ENCODE measurements at regions not wholly inside any gene's neighbourhood (a gene's known extent, or its start where the extent isn't known, plus 50 kb on each side); places are given as distances from the start of the nearest gene placed in this dataset.
"Not testable (repeated sequence)": the region's sequence is repeated elsewhere in the genome, so short reads cannot be mapped to it uniquely, and the experiment has no call there.

DNA sequence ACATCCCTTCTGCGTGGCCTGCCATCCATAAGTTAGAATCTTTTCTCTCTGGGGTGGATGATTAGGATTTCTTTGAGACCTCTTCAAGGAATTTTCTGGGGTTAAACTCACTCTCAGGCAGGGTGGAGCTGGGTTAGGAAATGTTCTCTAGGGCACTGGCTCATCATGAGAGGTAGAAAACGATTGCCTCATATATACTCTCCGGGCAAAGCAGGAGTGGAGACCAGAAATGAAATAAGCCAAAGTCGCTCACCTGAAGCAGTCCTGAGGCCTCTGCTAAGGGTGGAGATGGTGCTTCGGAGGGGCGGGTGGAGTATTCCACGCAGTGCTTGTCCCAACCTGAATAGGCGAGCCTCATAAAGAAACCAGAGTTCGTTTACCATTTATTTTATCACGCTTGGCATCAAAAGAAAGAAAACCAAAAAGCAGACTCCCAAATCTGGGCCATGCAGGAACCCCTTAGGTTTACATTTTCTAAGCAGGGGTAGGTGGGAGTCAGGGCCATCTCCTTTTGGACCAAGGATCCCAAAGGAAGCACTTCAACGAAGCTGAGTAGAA is 249.3 kb upstream of the MEIS1 start:
- Histone ChIP-seq H3K9me3 (replicated peaks) (no peaks in the 10 kb centered on the region), H3K36me3 (no peaks in the 10 kb centered on the region), H3K4me1 (no peaks in the 10 kb centered on the region), H3K4me3 (no peak overlapping the region), H3K27me3 (ENCODE audit: low read depth) (no peaks in the 10 kb centered on the region), H3K27ac (replicated peaks) (no peak overlapping the region)
- TF ChIP-seq CTCF (IDR thresholded peaks at IDR 0.05; ENCODE audit: borderline replicate concordance): no peak
- no peak for DNase-seq
- intact Hi-C loops (cut with micrococcal nuclease): no loop called here

GRCh38 chr2:66177128-66177796 is 257.7 kb upstream of the MEIS1 start:
- intact Hi-C loops (cut with micrococcal nuclease); H3K4me3 ChIP-seq; H3K27ac ChIP-seq (replicated peaks); H3K9me3 ChIP-seq (replicated peaks); H3K27me3 ChIP-seq (ENCODE audit: low read depth); H3K4me1 ChIP-seq; H3K36me3 ChIP-seq; DNase-seq: not testable (repeated sequence)

GRCh38 chr2:66174491-66174890 is 260.4 kb upstream of the MEIS1 start:
- Histone ChIP-seq H3K4me1 (no peaks in the 10 kb centered on the region), H3K9me3 (replicated peaks) (no peaks in the 10 kb centered on the region), H3K4me3 (no peak overlapping the region), H3K27me3 (ENCODE audit: low read depth) (no peaks in the 10 kb centered on the region), H3K27ac (replicated peaks) (no peak overlapping the region), H3K36me3 (no peaks in the 10 kb centered on the region)
- intact Hi-C loops (cut with micrococcal nuclease): no loop called here
- DNase-seq: no peak
- no peak for TF ChIP-seq CTCF (IDR thresholded peaks at IDR 0.05; ENCODE audit: borderline replicate concordance)

DNA sequence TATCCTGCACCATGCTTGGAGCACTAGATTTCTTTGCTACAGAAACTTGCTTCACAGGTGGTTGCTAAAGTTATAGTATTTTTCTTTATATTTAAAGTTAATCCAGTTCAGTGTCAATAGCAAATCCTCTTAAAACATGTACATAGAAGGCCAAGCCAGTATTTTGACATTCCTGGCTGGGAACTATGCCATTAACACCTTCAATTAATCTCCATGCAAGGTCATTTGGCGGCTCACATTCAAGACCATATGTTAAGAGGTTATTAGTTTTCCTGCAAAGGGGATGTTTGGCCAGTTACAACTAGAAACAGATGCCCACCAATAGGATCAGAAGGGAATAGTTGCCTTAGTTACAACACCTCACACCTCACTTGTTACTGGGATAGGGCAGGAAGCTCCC is 261.3 kb upstream of the MEIS1 start:
- no peak overlapping the region for H3K27ac ChIP-seq (replicated peaks)
- H3K36me3 ChIP-seq: no peaks in the 10 kb centered on the region
- H3K4me1 ChIP-seq: no peaks in the 10 kb centered on the region
- TF ChIP-seq CTCF (IDR thresholded peaks at IDR 0.05; ENCODE audit: borderline replicate concordance): no peak
- H3K9me3 ChIP-seq (replicated peaks): no peaks in the 10 kb centered on the region
- intact Hi-C loops (cut with micrococcal nuclease): no loop called here
- DNase-seq: no peak
- H3K4me3 ChIP-seq: no peak overlapping the region
- no peaks in the 10 kb centered on the region for H3K27me3 ChIP-seq (ENCODE audit: low read depth)

DNA sequence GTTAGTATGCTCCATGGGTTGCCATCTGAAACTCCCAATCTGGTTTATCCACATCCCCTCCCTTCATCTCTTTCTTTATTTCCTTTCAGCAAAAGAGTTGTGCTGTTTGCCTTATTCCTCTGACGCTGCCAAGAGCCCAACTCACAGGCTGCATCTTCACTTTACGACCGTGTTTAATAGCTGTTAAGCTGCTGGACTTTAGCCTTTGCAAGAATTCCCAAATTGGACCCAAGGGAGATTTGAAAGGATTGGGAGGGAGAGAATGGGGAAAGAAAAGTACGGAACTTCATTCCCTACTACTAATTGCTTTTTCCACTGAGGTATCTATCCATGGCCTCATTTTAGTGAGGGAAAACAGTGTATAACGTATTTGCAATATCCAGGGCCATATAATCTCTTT is 263.4 kb upstream of the MEIS1 start:
- no peaks in the 10 kb centered on the region for H3K36me3 ChIP-seq
- no peak overlapping the region for H3K4me3 ChIP-seq
- intact Hi-C loops (cut with micrococcal nuclease): no loop called here
- H3K27ac ChIP-seq (replicated peaks): no peak overlapping the region
- TF ChIP-seq CTCF (IDR thresholded peaks at IDR 0.05; ENCODE audit: borderline replicate concordance): no peak
- H3K9me3 ChIP-seq (replicated peaks): no peaks in the 10 kb centered on the region
- no peak for DNase-seq
- H3K4me1 ChIP-seq: no peaks in the 10 kb centered on the region
- no peaks in the 10 kb centered on the region for H3K27me3 ChIP-seq (ENCODE audit: low read depth)

GRCh38 chr2:66170744-66171330 is 264.1 kb upstream of the MEIS1 start:
- no peaks in the 10 kb centered on the region for H3K9me3 ChIP-seq (replicated peaks)
- no peaks in the 10 kb centered on the region for H3K36me3 ChIP-seq
- H3K27me3 ChIP-seq (ENCODE audit: low read depth): no peaks in the 10 kb centered on the region
- intact Hi-C loops (cut with micrococcal nuclease): no loop called here
- no peaks in the 10 kb centered on the region for H3K4me1 ChIP-seq
- no peak for DNase-seq
- H3K4me3 ChIP-seq: no peak overlapping the region
- no peak for TF ChIP-seq CTCF (IDR thresholded peaks at IDR 0.05; ENCODE audit: borderline replicate concordance)
- H3K27ac ChIP-seq (replicated peaks): no peak overlapping the region
